Fibroblast of the conjunctiva (primary cell): ENCODE measurements at regions not wholly inside any gene's neighbourhood (a gene's known extent, or its start where the extent isn't known, plus 50 kb on each side); places are given as distances from the start of the nearest gene placed in this dataset.

ENCODE experiments used
- DNase-seq: peaks from one replicate; pipeline ENCODE4 v3.0.0-alpha.2; 2010; ENCODE audit warnings: low read depth

- no peak for DNase-seq
Observed at GRCh38 chr3:67288466-67289106, 290.5 kb downstream of the KBTBD8 start.

GRCh38 chr3:67289626-67290025 is 291.5 kb downstream of the KBTBD8 start:
- no peak for DNase-seq

GRCh38 chr3:67290438-67290837 is 292.3 kb downstream of the KBTBD8 start:
- DNase-seq: no peak

- no peak for DNase-seq
Observed at GRCh38 chr3:67291287-67292252, 293.5 kb downstream of the KBTBD8 start.

- no peak for DNase-seq
Observed at GRCh38 chr3:67292356-67293121, 294.4 kb downstream of the KBTBD8 start.

GRCh38 chr3:67294341-67294740 is 296.2 kb downstream of the KBTBD8 start:
- DNase-seq: no peak

- no peak for DNase-seq
Observed at GRCh38 chr3:67296039-67296892, 298.2 kb downstream of the KBTBD8 start.

- no peak for DNase-seq
Observed at GRCh38 chr3:67297715-67298475, 299.8 kb downstream of the KBTBD8 start.

- no peak for DNase-seq
Observed at GRCh38 chr3:67301556-67301955, 303.4 kb downstream of the KBTBD8 start.

GRCh38 chr3:67302489-67302888 is 304.4 kb downstream of the KBTBD8 start:
- no peak for DNase-seq

- DNase-seq: no peak
Observed at GRCh38 chr3:67305160-67305559, 307.1 kb downstream of the KBTBD8 start.

GRCh38 chr3:67305922-67306321 is 307.8 kb downstream of the KBTBD8 start:
- no peak for DNase-seq

GRCh38 chr3:67311440-67311839 is 313.3 kb downstream of the KBTBD8 start:
- no peak for DNase-seq

GRCh38 chr3:67312155-67312554 is 314.0 kb downstream of the KBTBD8 start:
- no peak for DNase-seq

- no peak for DNase-seq
Observed at GRCh38 chr3:67318162-67318561, 320.1 kb downstream of the KBTBD8 start.

GRCh38 chr3:67324554-67324953 is 326.4 kb downstream of the KBTBD8 start:
- DNase-seq: no peak
